Small intestine (tissue), 7 donors: ENCODE measurements at regions not wholly inside any gene's neighbourhood (a gene's known extent, or its start where the extent isn't known, plus 50 kb on each side); places are given as distances from the start of the nearest gene placed in this dataset.

ENCODE experiments used
- DNase-seq, 2 donors: peaks; one replicate each; pipeline versions ENCODE4 v3.0.0 to v3.0.0-alpha.2; 2013
- FAIRE-seq: peaks from 2 replicates; lab custom pipeline; 2012; peaks lifted over from hg19 to GRCh38; lab: Jason Lieb, UNC
- H3K27ac ChIP-seq, 3 donors: one replicate each; pipeline ENCODE4 v1.5.1; 2013; ENCODE audit warnings: low read length in 2 of 3, mild to moderate bottlenecking in 2 of 3, control low read depth in 1 of 3, inconsistent platforms in 1 of 3, low read depth in 1 of 3, moderate library complexity in 1 of 3
- H3K27me3 ChIP-seq, 3 donors: one replicate each; pipeline ENCODE4 v1.6.1; 2013; ENCODE audit warnings: low read length in 3 of 3, inconsistent platforms in 1 of 3; ENCODE audit not compliant: control insufficient read depth in 3 of 3, insufficient read depth in 3 of 3
- H3K36me3 ChIP-seq, 3 donors: one replicate each; pipeline ENCODE4 v1.6.1; 2013; ENCODE audit warnings: low read length in 3 of 3, inconsistent platforms in 1 of 3, low read depth in 1 of 3, mild to moderate bottlenecking in 1 of 3, moderate library complexity in 1 of 3; ENCODE audit not compliant: control insufficient read depth in 3 of 3, insufficient read depth in 2 of 3
- H3K4me1 ChIP-seq, 3 donors: one replicate each; pipeline ENCODE4 v1.6.1; 2013; ENCODE audit warnings: low read length in 2 of 3, inconsistent platforms in 1 of 3, low read depth in 1 of 3, mild to moderate bottlenecking in 1 of 3, moderate library complexity in 1 of 3; ENCODE audit not compliant: control insufficient read depth in 3 of 3, insufficient read depth in 2 of 3
- H3K4me3 ChIP-seq, 3 donors: one replicate each; pipeline ENCODE4 v1.5.1; 2013; ENCODE audit warnings: low read length in 3 of 3, control low read depth in 1 of 3, inconsistent platforms in 1 of 3, low read depth in 1 of 3, mild to moderate bottlenecking in 1 of 3, moderate library complexity in 1 of 3
- H3K9me3 ChIP-seq, 2 donors: one replicate each; pipeline ENCODE4 v1.6.1; 2013; ENCODE audit warnings: low read depth in 1 of 2, low read length in 1 of 2; ENCODE audit not compliant: control insufficient read depth in 2 of 2, insufficient read depth in 1 of 2
- WGBS, 3 donors: extraction: QIAGEN DNeasy Blood & Tissue Kit; methylation state at CpG; one replicate each; pipeline ENCODE4 v1.1.7; 2013; 5-methylcytosine and 5-hydroxymethylcytosine counted together
- donor health status: healthy with polysubstance abuse.
- donor health status: control.
- donor health status: control.
- donor health status: Bipolar disorder and iron deficiency.
- donor health status: healthy.

- Histone ChIP-seq H3K27me3 (no peaks in the 10 kb centered on the region), H3K36me3 (peaks cover 0 to 44% (median 0%) of the 10 kb centered on the region in 3 donors), H3K27ac (no peak overlapping the region), H3K4me3 (no peak overlapping the region), H3K9me3 (peaks cover 0 to 7% of the 10 kb centered on the region in 2 donors), H3K4me1 (peaks cover 0 to 17% (median 0%) of the 10 kb centered on the region in 3 donors)
- no peak for FAIRE-seq
- 13 to 33% (median 15%) methylated on average over 6 to 8 of the region's 8 CpGs for WGBS, 3 donors
- no peak for DNase-seq
These were observed 134.2 kb upstream of the CIBAR2 start for GRCh38 chr16:85246473-85246872.

- WGBS, 3 donors: 72 to 82% (median 73%) methylated on average over 8 of the region's 8 CpGs
- H3K4me1 ChIP-seq: peaks cover 0 to 17% (median 0%) of the 10 kb centered on the region in 3 donors
- peaks cover 0 to 47% (median 0%) of the 10 kb centered on the region in 3 donors for H3K36me3 ChIP-seq
- DNase-seq (no peak), FAIRE-seq (no peak)
- no peak overlapping the region for H3K4me3 ChIP-seq
- H3K9me3 ChIP-seq: peaks cover 0 to 7% of the 10 kb centered on the region in 2 donors
- no peak overlapping the region for H3K27ac ChIP-seq
- no peaks in the 10 kb centered on the region for H3K27me3 ChIP-seq
These were observed 134.7 kb upstream of the CIBAR2 start for GRCh38 chr16:85246973-85247372.

DNA sequence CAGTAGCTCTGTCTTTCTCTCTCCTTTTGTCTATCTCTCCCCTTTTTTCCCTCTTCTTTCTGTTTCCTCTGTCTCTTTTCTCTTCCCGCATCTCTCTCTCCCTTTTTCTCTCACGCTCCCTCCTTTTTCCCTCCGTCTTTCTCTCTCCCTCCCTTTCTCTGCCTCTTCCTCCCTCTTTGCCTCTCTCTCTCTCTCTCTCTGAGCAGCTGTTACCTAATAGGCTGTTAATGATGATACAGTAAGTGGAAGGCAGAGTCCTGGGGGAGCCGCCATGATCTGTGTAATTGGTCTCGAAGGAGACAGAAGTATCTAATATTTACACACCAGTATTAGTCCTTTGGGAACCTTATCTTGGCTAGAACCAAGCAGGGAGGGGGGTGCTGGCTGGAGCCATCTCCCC lies 136.1 kb upstream of the CIBAR2 start:
- no peak overlapping the region for H3K4me3 ChIP-seq
- DNase-seq: no peak
- 73 to 79% (median 78%) methylated on average over 5 of the region's 5 CpGs for WGBS, 3 donors
- peaks cover 0 to 7% (median 0%) of the 10 kb centered on the region in 3 donors for H3K4me1 ChIP-seq
- peaks cover 0 to 45% (median 0%) of the 10 kb centered on the region in 3 donors for H3K36me3 ChIP-seq
- no peak overlapping the region for H3K27ac ChIP-seq
- no peak for FAIRE-seq
- peaks cover 0 to 7% of the 10 kb centered on the region in 2 donors for H3K9me3 ChIP-seq
- no peaks in the 10 kb centered on the region for H3K27me3 ChIP-seq

GRCh38 chr16:85248857-85249256 lies 136.6 kb upstream of the CIBAR2 start:
- peaks cover 0 to 4% (median 0%) of the 10 kb centered on the region in 3 donors for H3K4me1 ChIP-seq
- no peak overlapping the region for H3K4me3 ChIP-seq
- WGBS, 3 donors: 90 to 95% (median 91%) methylated on average over 7 of the region's 7 CpGs
- no peak for DNase-seq
- peaks cover 0 to 7% of the 10 kb centered on the region in 2 donors for H3K9me3 ChIP-seq
- no peaks in the 10 kb centered on the region for H3K27me3 ChIP-seq
- H3K36me3 ChIP-seq: peaks cover 0 to 44% (median 0%) of the 10 kb centered on the region in 3 donors
- H3K27ac ChIP-seq: no peak overlapping the region
- FAIRE-seq: no peak

GRCh38 chr16:85249418-85250146 lies 137.3 kb upstream of the CIBAR2 start:
- FAIRE-seq: no peak

DNA sequence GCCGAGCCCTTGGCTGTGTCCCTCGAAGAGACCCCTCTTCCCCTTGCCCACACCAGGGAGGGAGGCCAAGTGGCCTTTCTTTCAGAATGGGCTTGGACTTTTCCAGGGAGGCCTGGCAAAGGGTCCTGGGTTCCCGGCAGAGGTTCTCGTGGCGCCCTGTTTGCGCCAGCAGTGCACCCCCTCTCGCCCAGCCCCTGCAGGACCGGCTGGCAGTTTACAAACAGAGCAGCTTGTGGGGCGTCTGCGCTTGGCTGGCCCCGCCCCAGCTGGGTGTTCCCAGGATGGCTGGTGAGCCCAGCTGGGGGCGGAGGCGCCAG lies 137.8 kb upstream of the CIBAR2 start:
- no peak overlapping the region for H3K27ac ChIP-seq
- H3K9me3 ChIP-seq: peaks cover 0 to 5% of the 10 kb centered on the region in 2 donors
- H3K36me3 ChIP-seq: peaks cover 0 to 45% (median 0%) of the 10 kb centered on the region in 3 donors
- H3K4me3 ChIP-seq: no peak overlapping the region
- H3K27me3 ChIP-seq: no peaks in the 10 kb centered on the region
- 52 to 73% (median 65%) methylated on average over 13 of the region's 13 CpGs for WGBS, 3 donors
- DNase-seq (no peak), FAIRE-seq (no peak)
- peaks cover 0 to 4% (median 0%) of the 10 kb centered on the region in 3 donors for H3K4me1 ChIP-seq

More at GRCh38 chr16:85249418-85250146, 137.3 kb upstream of the CIBAR2 start:
- peaks cover 0 to 4% (median 0%) of the 10 kb centered on the region in 3 donors for H3K4me1 ChIP-seq
- H3K27ac ChIP-seq: no peak overlapping the region
- no peaks in the 10 kb centered on the region for H3K27me3 ChIP-seq
- peaks cover 0 to 45% (median 0%) of the 10 kb centered on the region in 3 donors for H3K36me3 ChIP-seq
- DNase-seq: no peak
- 84 to 88% (median 85%) methylated on average over 26 to 31 of the region's 31 CpGs for WGBS, 3 donors
- peaks cover 0 to 5% of the 10 kb centered on the region in 2 donors for H3K9me3 ChIP-seq
- no peak overlapping the region for H3K4me3 ChIP-seq

GRCh38 chr16:85250609-85251223 lies 138.4 kb upstream of the CIBAR2 start:
- H3K36me3 ChIP-seq: peaks cover 0 to 45% (median 0%) of the 10 kb centered on the region in 3 donors
- FAIRE-seq (no peak), DNase-seq (no peak)
- WGBS, 3 donors: 85 to 90% (median 89%) methylated on average over 14 of the region's 14 CpGs
- peaks cover 0 to 4% (median 0%) of the 10 kb centered on the region in 3 donors for H3K4me1 ChIP-seq
- no peak overlapping the region for H3K4me3 ChIP-seq
- H3K27me3 ChIP-seq: no peaks in the 10 kb centered on the region
- peaks cover 0 to 5% of the 10 kb centered on the region in 2 donors for H3K9me3 ChIP-seq
- no peak overlapping the region for H3K27ac ChIP-seq

DNA sequence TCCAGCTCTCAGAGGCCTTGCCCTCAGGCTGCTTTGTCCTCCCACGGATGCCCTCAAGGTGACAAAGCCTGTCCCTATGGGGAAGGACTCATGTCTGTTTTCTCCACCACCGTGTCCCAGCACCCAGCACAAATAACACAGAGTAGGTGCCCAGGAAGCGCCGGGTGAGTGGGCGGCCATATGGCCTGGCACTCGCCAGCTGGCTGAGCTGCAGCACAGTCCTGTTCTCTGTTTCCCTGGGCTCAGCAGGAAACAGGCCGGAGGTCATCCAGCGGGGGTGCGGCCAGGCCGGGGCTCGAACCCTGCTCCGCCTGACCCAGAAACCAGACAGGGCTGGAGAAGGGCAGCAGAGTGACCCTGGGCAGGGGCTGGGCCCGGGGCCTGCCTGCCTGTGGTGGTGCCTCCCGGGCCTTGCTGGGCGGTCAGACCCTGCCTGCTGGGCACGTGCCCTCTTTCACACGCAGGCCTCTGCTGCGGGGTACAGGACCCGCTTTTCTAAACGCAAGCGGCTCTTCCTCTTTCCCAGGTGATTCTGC lies 139.0 kb upstream of the CIBAR2 start:
- no peak for DNase-seq
- no peak for FAIRE-seq
- whole genome bisulfite sequencing, 3 donors: 89 to 94% (median 94%) methylated on average over 20 to 21 of the region's 21 CpGs

More for the DNA sequence above, 139.0 kb upstream of the CIBAR2 start:
- Histone ChIP-seq H3K27me3 (no peaks in the 10 kb centered on the region), H3K36me3 (peaks cover 0 to 48% (median 0%) of the 10 kb centered on the region in 3 donors), H3K27ac (no peak overlapping the region), H3K9me3 (peaks cover 0 to 5% of the 10 kb centered on the region in 2 donors), H3K4me1 (peaks cover 0 to 4% (median 0%) of the 10 kb centered on the region in 3 donors), H3K4me3 (no peak overlapping the region)
